GM19467 (cell line): ENCODE measurements at regions not wholly inside any gene's neighbourhood (a gene's known extent, or its start where the extent isn't known, plus 50 kb on each side); places are given as distances from the start of the nearest gene placed in this dataset.
"Not testable (repeated sequence)": the region's sequence is repeated elsewhere in the genome, so short reads cannot be mapped to it uniquely, and the experiment has no call there.

Source experiments
- ATAC-seq: cut with Tn5 transposase; IDR thresholded peaks from one replicate; pipeline ENCODE4 v1.9.1; 2021; ENCODE audit warnings: mild to moderate bottlenecking, moderate library complexity; ENCODE audit not compliant: unreplicated experiment

GRCh38 chr6:58067867-58068548 lies 750.6 kb downstream of the PRIM2 start:
- ATAC-seq, result not testable (repeated sequence)

GRCh38 chr6:58073263-58073662 lies 755.8 kb downstream of the PRIM2 start:
- no peak for ATAC-seq

- not testable (repeated sequence) for ATAC-seq
Measured at GRCh38 chr6:58090067-58090466, 772.6 kb downstream of the PRIM2 start.

GRCh38 chr6:58097251-58097650 lies 779.8 kb downstream of the PRIM2 start:
- not testable (repeated sequence) for ATAC-seq

GRCh38 chr6:58113960-58114359 lies 796.5 kb downstream of the PRIM2 start:
- no peak for ATAC-seq

DNA sequence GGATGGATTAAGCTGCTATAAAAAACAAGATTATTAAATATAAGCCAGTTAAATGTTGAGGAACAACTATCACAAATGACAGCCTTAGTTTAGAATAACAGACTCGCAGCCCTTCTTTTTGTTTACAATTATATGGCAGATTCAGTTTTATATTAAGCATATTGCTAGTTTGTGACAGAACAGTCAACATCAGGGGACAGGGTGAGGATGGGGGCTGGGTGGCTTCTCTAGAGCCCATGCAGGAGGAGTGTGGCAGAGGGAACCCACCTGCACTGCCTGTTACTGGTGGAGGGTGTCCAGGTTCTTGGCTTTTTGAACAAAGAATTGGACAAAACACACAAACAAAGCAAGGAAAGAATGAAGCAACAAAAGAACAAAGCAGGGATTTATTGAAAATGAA lies 799.7 kb downstream of the PRIM2 start:
- not testable (repeated sequence) for ATAC-seq

- ATAC-seq, result not testable (repeated sequence)
Measured at GRCh38 chr6:58121616-58122015, 804.2 kb downstream of the PRIM2 start.

GRCh38 chr6:58123770-58124169 lies 806.3 kb downstream of the PRIM2 start:
- ATAC-seq, result not testable (repeated sequence)

- ATAC-seq, result peak; percentile 53
Measured at GRCh38 chr6:58128549-58128948, 811.1 kb downstream of the PRIM2 start.

- ATAC-seq, result not testable (repeated sequence)
Measured at GRCh38 chr6:58129098-58129497, 811.7 kb downstream of the PRIM2 start.

DNA sequence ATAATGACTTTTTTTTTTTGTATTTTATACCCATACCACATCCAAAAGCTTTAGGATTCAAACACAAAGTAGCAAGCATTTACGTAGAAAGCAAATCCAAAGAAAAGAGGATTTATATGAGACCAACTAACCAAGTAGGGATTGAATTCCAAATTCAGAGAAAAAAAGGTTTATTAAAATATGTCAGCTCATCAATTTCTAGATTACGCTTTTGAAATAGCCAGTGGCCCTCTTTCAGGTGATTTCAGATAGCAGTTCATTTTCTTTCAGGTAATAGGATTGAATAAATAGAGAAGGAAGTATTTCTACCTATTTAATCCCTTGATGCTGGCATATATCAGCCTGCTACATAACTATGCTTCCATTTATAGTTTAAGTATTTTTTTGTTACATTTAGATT lies 822.3 kb downstream of the PRIM2 start:
- ATAC-seq, result not testable (repeated sequence)

DNA sequence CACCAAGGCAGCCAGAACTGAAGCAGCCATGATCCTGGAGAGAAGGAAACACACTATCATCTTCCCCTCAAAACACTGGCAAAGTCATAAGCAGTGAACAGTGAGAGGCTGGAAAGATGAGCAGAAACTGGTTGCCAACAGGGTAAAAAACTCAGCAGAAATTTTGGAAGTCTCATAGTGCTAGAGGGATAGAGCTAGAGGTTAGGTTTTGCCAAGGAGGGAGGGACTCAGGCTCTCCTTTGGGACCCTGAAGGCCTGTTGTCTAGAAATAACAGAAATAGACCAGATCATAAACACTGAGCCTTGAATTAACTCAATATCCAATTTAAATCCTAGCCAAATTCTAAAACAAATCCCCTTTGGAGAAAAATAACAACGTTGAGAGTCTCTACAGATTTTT lies 853.6 kb downstream of the PRIM2 start:
- not testable (repeated sequence) for ATAC-seq

- not testable (repeated sequence) for ATAC-seq
Measured at GRCh38 chr6:58181557-58182065, 864.2 kb downstream of the PRIM2 start.

DNA sequence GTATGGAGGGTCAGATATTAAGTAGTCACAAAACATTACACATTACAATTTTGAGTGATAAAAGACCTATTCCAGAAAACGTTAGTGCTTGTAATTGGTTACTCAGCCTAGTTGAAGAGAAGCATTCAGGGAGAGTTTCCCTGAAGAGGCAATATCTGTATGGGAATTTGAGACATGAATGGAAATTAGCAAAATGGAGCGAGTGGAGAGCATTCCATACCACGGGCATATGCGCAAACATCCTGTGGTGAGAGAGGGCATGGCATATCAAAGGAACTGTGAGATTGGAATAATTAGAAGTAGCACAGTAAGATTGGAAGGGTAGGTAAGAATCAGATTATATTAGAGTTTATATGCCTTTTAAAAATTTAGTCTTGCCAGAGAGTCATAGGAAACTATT lies 867.9 kb downstream of the PRIM2 start:
- ATAC-seq, result not testable (repeated sequence)

DNA sequence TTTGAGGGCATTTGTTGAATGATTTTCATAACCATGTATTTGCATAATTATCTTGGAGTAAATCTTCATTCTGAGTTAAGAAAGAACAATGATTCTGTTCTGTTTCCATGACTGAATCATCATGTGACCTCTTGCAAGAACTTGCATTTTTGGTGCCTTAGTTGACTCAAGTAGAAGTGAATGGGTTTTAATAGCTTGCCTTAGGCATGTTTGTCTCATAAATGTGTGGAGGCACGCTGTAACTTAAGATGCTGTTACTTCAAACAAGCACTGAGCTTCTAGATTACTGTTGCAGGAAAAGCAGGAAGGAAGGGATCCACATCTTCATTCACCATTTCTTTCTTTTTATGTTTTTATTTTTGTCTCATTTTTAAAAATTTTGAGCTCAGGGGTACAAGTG lies 875.8 kb downstream of the PRIM2 start:
- ATAC-seq, result not testable (repeated sequence)

DNA sequence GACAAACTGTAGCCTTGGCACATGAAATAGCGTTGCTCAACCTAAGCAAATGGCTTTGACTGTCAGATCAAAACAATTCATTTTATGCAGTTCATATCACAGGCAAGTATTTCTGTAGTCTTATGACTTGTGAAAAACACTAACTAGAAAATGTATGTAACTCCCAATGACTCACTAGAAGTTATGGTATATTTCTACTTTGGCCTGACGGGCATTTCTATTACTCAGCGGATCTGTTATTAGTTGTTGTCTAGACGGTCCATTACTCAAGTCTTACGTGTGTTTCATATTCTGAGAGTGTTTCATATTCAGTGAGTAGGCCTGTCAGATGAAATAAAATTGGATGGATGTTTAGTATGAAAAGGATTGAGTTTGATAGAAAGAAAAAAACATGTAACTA lies 880.9 kb downstream of the PRIM2 start:
- ATAC-seq, result no peak

GRCh38 chr6:58237124-58237523 lies 919.7 kb downstream of the PRIM2 start:
- ATAC-seq, result not testable (repeated sequence)

DNA sequence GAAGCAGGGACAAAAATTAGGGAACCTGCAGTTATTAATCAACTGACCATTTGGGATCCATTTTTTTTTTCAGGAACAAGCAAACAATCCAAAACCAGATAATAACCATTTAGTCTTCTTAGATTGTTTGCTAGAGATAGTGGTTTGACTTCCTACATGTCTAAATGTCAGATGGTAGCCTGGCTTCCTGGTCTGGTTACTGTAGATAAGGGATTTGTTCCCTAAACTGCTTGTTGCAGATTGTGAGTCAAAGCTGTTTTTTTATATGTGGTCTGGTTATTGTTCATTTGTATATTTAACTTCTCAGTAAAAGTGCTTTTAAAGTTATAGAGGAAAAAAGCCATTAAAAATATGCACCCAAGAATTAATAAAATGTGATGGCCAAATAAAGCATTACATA lies 921.0 kb downstream of the PRIM2 start:
- ATAC-seq, result not testable (repeated sequence)

DNA sequence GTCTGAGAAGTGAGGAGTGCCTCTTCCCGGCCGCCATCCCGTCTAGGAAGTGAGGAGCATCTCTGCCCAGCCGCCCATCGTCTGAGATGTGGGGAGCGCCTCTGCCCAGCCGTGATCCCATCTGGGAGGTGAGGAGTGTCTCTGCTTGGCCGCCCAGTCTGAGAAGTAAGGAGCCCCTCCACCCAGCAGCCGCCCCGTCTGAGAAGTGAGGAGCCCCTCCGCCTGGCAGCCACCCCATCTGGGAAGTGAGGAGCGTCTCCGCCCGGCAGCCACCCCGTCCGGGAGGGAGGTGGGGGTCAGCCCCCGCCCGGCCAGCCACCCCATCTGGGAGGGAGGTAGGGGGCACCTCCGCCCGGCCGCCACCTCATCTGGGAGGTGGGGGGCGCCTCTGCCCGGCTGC lies 940.2 kb downstream of the PRIM2 start:
- ATAC-seq, result not testable (repeated sequence)

DNA sequence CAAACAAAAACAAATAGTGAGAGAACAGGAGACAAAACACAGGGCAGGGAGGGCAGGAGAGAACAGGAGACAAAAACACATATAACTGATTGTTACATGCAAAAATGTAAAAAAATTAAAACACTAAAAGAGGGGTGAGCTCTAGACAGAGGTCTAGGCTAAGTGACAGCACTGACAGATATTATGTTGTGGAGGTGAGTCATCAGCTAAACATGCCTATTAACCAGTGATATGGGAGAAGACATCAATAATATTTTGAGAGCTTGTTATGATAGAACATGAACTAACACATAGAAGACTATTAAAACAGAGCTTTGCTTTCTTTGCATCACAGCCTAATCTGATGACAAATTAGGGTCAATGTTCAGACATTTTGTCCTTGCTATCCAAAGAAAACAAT lies 972.7 kb downstream of the PRIM2 start:
- no peak for ATAC-seq

DNA sequence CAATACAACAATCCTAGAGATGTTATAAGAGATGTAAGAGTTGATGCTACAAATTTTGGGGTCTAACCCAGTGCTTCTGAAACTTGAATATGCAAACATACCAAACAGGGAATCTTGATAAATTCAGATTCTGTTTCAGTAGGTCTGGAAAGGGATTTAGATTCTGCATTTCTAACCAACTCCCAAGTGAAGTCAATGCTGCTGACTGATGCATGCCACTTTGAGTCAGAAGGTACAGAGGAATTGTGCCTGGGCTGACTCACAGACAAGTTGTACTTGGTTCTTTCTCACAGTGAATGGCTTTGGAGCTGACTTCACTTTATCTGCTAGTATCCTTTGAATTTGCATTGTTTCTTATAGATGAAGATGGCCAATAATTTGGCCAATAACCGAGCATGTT lies 973.9 kb downstream of the PRIM2 start:
- ATAC-seq, result not testable (repeated sequence)

DNA sequence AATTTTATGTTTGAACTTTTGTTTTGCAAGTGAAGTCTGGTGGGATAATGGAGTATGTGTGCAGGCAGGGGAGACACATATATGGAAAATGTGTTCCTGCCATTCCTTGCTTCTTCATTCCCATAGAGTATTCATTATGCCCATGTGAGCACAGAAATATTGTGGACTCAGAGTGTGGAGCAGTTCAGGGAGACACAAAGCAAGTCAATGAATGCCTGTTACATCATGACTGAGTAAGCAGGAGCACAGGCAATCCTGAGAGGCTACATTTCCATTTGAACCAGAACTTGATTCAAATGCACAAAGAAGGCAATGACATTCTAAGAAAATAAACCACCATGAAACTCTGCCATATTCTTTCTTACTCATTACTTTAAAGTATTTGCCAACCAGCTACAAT lies 990.5 kb downstream of the PRIM2 start:
- not testable (repeated sequence) for ATAC-seq

GRCh38 chr6:58332108-58332507 lies 1014.7 kb downstream of the PRIM2 start:
- ATAC-seq, result not testable (repeated sequence)
